Epithelial cell of proximal tubule (primary cell): ENCODE measurements at regions not wholly inside any gene's neighbourhood (a gene's known extent, or its start where the extent isn't known, plus 50 kb on each side); places are given as distances from the start of the nearest gene placed in this dataset.
A peak's percentile ranks its signal among the peaks of the same experiment; 100 is the strongest.

Experiments
- DNase-seq: peaks from one replicate; pipeline ENCODE4 v3.0.0-alpha.2; 2011; ENCODE audit warnings: low read depth
- H3K4me3 ChIP-seq: 2 replicates; pipeline ENCODE4 v1.5.1; 2011; ENCODE audit warnings: low read depth, mild to moderate bottlenecking, low read length
- CTCF ChIP-seq: conservative IDR thresholded peaks from 2 replicates; pipeline ENCODE4 v1.5.1; 2012; ENCODE audit warnings: low read depth, mild to moderate bottlenecking, low read length

- TF ChIP-seq CTCF = no peak
- no peak overlapping the region for H3K4me3 ChIP-seq
- no peak for DNase-seq
Measured at GRCh38 chr4:189124791-189125190, 815.9 kb upstream of the FRG1 start.

- no peak for TF ChIP-seq CTCF
- DNase-seq = no peak
- H3K4me3 ChIP-seq = no peak overlapping the region
Measured at GRCh38 chr4:189126040-189126439, 814.6 kb upstream of the FRG1 start.

GRCh38 chr4:189128341-189128740 lies 812.3 kb upstream of the FRG1 start:
- no peak for TF ChIP-seq CTCF
- no peak for DNase-seq

GRCh38 chr4:189129044-189129694 lies 811.5 kb upstream of the FRG1 start:
- TF ChIP-seq CTCF = no peak
- no peak overlapping the region for H3K4me3 ChIP-seq
- DNase-seq = no peak

More at GRCh38 chr4:189128341-189128740, 812.3 kb upstream of the FRG1 start:
- no peak overlapping the region for H3K4me3 ChIP-seq

- DNase-seq = no peak
- no peak overlapping the region for H3K4me3 ChIP-seq
- TF ChIP-seq CTCF = no peak
Measured at GRCh38 chr4:189131118-189131517, 809.6 kb upstream of the FRG1 start.

- no peak for DNase-seq
- TF ChIP-seq CTCF = no peak
- no peak overlapping the region for H3K4me3 ChIP-seq
Measured at GRCh38 chr4:189136462-189136861, 804.2 kb upstream of the FRG1 start.

- no peak overlapping the region for H3K4me3 ChIP-seq
- DNase-seq = peak; percentile 76
- no peak for TF ChIP-seq CTCF
Measured at GRCh38 chr4:189143263-189143952, 797.3 kb upstream of the FRG1 start.
